ENCODE measurements at regions not wholly inside any gene's neighbourhood (a gene's known extent, or its start where the extent isn't known, plus 50 kb on each side); places are given as distances from the start of the nearest gene placed in this dataset.
A peak's percentile ranks its signal among the peaks of the same experiment; 100 is the strongest.

DNA sequence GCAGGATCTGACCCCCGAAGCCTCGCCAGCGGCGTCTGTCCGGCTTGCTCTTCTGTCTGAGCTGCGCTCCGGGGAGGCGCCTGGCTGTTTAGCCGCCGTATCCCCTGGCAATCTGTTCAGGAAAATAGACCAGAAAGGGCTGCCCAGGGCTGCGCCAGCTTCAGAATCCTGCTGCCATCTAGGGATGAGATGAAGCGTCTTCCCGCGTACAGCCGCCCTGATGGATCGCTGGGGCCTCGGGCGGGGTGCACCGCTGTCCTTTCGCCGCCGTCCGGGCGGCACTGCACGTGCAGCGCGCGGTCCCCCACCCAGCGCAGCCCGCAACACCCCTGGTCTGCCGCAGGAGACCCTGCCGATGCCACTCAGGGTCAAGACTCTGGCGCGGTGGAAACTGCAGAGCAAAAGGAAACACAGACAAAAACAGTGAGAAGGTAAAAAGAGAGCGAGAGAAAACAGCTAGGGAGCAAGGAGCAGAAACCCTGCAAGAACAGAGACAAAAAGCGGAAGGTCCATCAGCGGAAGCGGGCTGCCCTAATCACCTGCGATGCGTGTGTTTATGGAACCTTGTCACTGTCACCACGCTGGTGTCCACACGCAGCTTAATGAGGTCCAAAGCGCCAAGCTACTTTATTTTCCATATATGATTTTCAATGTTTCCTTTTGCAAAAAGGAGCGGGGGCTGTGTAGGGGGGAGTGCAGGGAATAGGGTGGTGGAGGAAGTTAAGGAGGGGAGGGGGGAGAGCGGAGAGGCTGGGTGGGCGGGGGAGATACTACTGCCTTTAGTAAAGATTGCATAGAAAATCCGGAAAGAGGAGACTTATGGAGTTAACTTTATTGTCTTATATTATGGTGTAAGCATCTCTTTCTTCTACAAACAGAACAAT is 2113.3 kb upstream of the PIK3C3 start:
- Histone ChIP-seq H3K27ac (ENCODE audit: low read depth in 2 of 2, low read length in 2 of 2) (no peak overlapping the region), H3K4me3 (ENCODE audit: low read length in 3 of 3) (peak overlapping the region in 2 of 3 donors; percentile 22 to 83), H3K9ac (ENCODE audit: low read length in 3 of 3) (peak overlapping the region in 1 of 3 donors; percentile 57), H3K9me3 (ENCODE audit: control insufficient read depth in 2 of 3, insufficient read depth in 1 of 3, low read length in 3 of 3) (no peaks in the 10 kb centered on the region), H3K4me1 (ENCODE audit: control insufficient read depth in 2 of 3, insufficient read depth in 2 of 3, low read depth in 1 of 3, low read length in 3 of 3) (peaks cover 0 to 5% (median 0%) of the 10 kb centered on the region in 3 donors), H3K36me3 (ENCODE audit: control insufficient read depth in 2 of 3, insufficient read depth in 3 of 3, low read length in 3 of 3) (no peaks in the 10 kb centered on the region), H3K27me3 (ENCODE audit: control insufficient read depth, insufficient read depth, low read length) (no peaks in the 10 kb centered on the region)
- TF ChIP-seq, protein P1, sequence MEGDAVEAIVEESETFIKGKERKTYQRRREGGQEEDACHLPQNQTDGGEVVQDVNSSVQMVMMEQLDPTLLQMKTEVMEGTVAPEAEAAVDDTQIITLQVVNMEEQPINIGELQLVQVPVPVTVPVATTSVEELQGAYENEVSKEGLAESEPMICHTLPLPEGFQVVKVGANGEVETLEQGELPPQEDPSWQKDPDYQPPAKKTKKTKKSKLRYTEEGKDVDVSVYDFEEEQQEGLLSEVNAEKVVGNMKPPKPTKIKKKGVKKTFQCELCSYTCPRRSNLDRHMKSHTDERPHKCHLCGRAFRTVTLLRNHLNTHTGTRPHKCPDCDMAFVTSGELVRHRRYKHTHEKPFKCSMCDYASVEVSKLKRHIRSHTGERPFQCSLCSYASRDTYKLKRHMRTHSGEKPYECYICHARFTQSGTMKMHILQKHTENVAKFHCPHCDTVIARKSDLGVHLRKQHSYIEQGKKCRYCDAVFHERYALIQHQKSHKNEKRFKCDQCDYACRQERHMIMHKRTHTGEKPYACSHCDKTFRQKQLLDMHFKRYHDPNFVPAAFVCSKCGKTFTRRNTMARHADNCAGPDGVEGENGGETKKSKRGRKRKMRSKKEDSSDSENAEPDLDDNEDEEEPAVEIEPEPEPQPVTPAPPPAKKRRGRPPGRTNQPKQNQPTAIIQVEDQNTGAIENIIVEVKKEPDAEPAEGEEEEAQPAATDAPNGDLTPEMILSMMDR (IDR thresholded peaks at IDR 0.05; ENCODE audit: borderline replicate concordance, extremely low read depth, insufficient read depth) = no peak
- intact Hi-C loops (cut with DNase I) = no loop called here
- FAIRE-seq (no peak), DNase-seq (peak; percentile 80 to 91 (median 86))

DNA sequence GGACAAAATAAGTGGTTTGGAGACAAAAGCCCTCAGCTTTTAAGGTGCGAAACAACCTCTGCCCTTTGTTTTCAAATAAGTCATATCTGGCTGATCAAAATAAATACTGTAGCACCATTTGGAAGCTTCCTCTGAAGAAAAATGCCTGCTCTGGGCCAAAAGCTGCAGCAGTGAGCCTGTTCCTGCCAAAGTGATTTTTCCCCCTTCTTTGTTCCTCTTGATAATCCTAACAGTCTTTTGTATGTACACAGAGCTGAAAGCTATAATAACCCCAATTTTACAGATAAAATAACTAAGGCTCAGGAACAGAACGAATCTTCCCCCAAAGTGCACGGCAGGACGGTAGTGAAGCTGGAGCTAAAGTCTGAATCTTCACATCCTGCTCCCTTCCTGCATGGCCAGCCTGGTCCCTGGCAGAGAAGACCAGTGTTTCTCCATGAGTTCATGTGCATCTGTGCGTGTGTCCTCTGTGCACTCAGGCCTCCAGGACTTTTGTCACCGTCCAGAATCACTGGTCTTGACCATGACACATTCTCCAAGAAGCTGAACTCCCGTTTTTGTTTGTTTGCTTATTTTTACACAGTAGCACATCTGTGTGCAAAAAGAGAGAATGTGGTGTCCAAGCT is 2114.1 kb upstream of the PIK3C3 start:
- H3K9me3 ChIP-seq (ENCODE audit: control insufficient read depth in 2 of 3, insufficient read depth in 1 of 3, low read length in 3 of 3) = no peaks in the 10 kb centered on the region
- no peak overlapping the region for H3K9ac ChIP-seq (ENCODE audit: low read length in 3 of 3)
- H3K27ac ChIP-seq (ENCODE audit: low read depth in 2 of 2, low read length in 2 of 2) = no peak overlapping the region
- intact Hi-C loops (cut with DNase I) = no loop called here
- no peaks in the 10 kb centered on the region for H3K27me3 ChIP-seq (ENCODE audit: control insufficient read depth, insufficient read depth, low read length)
- TF ChIP-seq, protein P1 (IDR thresholded peaks at IDR 0.05; ENCODE audit: borderline replicate concordance, extremely low read depth, insufficient read depth) = no peak
- FAIRE-seq (no peak), DNase-seq (peak in 1 of 5 donors; percentile 17)
- H3K4me1 ChIP-seq (ENCODE audit: control insufficient read depth in 2 of 3, insufficient read depth in 2 of 3, low read depth in 1 of 3, low read length in 3 of 3) = peaks cover 0 to 5% (median 0%) of the 10 kb centered on the region in 3 donors
- peak overlapping the region in 2 of 3 donors; percentile 22 to 54 for H3K4me3 ChIP-seq (ENCODE audit: low read length in 3 of 3)
- no peaks in the 10 kb centered on the region for H3K36me3 ChIP-seq (ENCODE audit: control insufficient read depth in 2 of 3, insufficient read depth in 3 of 3, low read length in 3 of 3)

DNA sequence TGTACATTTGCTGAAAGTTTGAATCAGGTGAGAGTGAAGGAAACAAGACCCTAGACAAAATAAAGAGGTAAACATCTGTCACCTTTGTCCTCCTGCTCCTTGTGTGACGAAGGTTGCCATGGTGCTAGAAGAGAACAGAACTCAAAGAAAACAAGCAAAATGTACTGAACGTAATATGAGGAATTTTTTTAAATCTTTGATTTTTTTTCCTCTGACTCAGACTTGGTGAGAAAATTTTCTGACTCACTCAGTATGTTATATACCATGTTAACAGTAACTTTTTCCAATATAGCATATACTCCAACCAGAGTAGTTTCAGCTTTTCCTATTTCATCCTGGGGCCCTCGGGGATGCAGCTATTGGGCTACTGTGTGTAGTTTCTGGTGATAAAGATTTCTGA is 2114.6 kb upstream of the PIK3C3 start:
- DNase-seq = peak in 2 of 5 donors; percentile 31 to 32
- intact Hi-C loops (cut with DNase I) = no loop called here
- TF ChIP-seq, protein P1 (IDR thresholded peaks at IDR 0.05; ENCODE audit: borderline replicate concordance, extremely low read depth, insufficient read depth) = no peak
- H3K9ac ChIP-seq (ENCODE audit: low read length in 3 of 3) = no peak overlapping the region
- no peaks in the 10 kb centered on the region for H3K27me3 ChIP-seq (ENCODE audit: control insufficient read depth, insufficient read depth, low read length)
- H3K36me3 ChIP-seq (ENCODE audit: control insufficient read depth in 2 of 3, insufficient read depth in 3 of 3, low read length in 3 of 3) = no peaks in the 10 kb centered on the region
- no peak for FAIRE-seq
- no peak overlapping the region for H3K27ac ChIP-seq (ENCODE audit: low read depth in 2 of 2, low read length in 2 of 2)
- H3K4me1 ChIP-seq (ENCODE audit: control insufficient read depth in 2 of 3, insufficient read depth in 2 of 3, low read depth in 1 of 3, low read length in 3 of 3) = peaks cover 0 to 5% (median 0%) of the 10 kb centered on the region in 3 donors
- no peaks in the 10 kb centered on the region for H3K9me3 ChIP-seq (ENCODE audit: control insufficient read depth in 2 of 3, insufficient read depth in 1 of 3, low read length in 3 of 3)
- H3K4me3 ChIP-seq (ENCODE audit: low read length in 3 of 3) = no peak overlapping the region
